GM21381 (cell line): ENCODE measurements at regions not wholly inside any gene's neighbourhood (a gene's known extent, or its start where the extent isn't known, plus 50 kb on each side); places are given as distances from the start of the nearest gene placed in this dataset.

Experiments
- ATAC-seq: cut with Tn5 transposase; IDR thresholded peaks from one replicate; pipeline ENCODE4 v1.9.1; 2021; ENCODE audit warnings: mild to moderate bottlenecking, moderate library complexity; ENCODE audit not compliant: unreplicated experiment

DNA sequence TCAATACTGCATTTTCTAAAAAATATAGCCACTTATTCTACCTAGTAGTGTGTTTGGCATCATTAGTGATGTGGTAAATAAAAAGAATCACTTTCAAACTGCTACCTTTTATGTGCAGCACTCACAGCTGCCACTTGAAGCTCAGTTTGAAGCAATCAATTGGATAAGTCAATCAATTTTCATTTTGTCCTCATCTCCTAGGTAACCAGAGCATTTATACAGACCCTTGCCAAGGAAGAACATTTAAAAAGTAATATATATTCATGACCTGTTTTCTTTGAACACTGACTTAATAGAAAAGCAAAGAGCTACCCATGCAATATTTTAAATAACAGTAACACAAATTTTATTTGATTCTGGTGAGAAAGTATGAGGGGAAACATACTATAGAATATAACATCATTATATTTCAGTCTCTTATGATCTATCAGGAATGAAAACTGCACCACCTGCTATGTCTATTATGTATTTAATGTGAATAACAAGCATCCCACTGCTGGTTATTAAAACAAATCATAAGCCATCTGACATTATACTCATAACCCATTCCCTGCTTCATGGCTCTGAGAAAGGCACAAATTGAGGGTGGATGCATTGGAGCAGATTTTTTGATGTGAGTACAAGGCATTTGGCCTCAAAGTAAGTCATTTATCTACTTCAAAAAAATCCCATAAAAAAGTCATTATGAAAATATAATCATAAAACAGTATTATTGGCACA, 168.4 kb upstream of the C21orf91 start:
- ATAC-seq, result no peak

DNA sequence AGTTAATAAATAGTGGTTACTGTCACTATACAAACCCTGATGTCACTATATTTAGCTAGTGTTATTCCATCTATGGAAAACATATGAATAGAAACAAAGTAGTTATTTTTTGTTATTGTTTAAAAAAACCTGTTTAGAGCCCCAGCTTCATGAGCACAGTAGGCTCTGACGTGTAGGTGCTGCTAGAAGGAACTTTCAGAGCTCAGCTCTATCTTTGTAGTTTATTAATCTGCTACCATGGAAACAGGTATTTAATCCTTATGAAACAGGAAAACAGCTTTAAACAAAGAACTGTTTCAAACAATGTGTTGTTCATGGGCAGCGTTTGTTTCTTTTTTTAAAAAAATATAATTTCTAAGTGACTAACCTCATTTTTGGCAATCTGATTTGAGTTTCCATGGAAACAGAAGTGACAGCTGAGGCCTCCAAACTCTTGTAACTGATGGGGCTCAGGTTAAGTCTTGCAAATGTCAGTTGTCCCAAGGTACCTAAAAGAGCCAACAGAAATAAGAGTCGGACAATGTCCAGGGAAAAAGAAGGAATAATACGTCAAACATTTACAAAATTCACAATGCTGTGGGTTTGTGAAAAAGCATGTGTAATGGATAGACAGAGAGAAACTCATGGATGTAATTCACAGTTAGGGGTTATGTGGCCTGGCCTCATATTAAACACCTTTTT, 162.0 kb upstream of the C21orf91 start:
- no peak for ATAC-seq

DNA sequence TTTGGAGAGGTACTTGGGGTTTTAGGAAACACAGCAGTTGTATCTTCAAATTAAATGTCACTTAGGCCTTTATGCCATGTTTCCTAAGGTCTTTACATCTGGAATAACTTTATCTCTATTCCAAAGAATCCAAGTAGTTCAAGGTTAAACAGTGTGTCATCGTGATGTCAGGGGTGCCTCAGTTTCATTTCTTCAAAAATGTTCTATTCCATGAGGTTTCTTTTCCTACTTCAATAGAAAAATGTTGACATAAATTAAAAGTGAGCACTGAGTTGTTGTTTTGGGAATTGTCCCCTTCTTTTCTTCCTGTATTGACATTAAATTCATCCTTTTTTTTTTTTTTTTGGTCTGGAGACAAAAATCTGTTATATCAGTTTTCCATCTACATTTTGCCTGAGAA, 160.6 kb upstream of the C21orf91 start:
- no peak for ATAC-seq

DNA sequence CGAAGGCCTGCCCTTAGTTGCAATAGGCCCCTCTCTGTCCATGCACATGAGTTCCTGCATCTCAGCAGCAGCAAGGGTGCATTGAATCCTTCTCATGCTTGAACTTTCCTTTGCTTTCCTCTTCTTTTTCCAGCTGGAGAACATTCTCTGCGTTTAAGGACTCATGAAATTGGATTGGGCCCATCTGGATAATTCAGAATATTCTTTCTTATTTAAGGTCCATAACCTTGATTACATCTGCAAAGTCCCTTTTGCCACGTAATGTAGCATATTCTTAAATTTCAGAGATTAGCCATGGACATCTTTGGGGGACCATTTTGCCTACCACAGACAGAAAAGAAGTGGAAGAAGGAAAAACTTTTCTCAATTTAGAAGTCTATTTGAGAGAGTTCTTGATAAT, 159.7 kb upstream of the C21orf91 start:
- no peak for ATAC-seq

DNA sequence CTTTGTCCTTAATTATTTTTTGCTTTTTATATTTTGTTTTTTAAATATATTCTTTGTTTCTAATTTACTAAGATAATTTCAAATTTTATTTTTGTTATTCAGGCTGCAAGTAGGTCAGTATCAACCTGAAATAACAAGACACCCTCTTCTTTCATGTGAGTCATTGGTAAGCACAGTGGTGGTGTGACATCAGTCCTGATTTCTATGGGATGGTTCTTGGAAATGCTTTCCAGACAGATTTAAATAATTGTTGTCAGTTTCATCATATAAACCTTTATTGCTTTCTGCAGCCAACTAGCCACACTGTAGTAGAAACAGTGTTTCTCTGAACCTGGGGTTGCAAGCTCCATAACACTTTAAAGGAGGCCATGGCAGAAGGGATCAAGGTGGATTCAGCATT, 157.5 kb upstream of the C21orf91 start:
- no peak for ATAC-seq

DNA sequence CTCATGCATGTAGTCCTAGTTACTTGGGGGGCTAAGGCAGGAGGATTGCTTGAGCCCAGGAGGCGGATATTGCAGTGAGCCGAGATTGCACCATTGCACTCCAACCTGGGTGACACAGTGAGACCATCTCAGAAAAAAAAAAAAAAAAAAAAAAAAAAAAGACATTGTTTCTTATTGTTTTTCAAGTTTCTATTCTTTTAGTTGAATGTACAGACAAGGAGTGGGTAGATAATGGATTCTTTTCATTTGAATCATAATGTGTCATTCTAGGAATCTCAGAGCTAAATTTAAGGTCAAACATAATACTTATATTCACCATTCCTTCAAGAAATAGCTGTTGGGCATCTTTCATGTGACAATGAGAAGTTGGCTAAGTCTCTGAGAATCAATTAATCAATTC, 157.0 kb upstream of the C21orf91 start:
- ATAC-seq, result no peak

DNA sequence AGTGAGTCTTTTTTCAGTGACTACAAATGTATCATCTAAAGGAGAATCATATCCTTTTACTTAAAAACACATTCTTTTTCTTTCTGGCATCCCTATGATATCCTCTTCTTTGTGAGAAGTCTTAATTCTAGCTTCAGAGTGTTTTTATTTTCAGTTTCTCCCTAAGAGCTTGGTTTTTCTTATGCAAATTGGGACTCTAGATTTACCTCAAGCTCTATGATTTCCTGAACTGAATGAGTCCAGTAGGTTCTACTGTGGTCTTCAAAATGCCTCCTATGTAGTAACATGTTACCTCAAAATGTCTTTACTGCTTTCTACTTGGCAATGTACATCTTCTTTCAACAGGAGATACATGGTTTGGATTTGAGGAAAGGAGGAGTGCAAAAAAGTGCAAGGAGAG, 148.2 kb upstream of the C21orf91 start:
- no peak for ATAC-seq

DNA sequence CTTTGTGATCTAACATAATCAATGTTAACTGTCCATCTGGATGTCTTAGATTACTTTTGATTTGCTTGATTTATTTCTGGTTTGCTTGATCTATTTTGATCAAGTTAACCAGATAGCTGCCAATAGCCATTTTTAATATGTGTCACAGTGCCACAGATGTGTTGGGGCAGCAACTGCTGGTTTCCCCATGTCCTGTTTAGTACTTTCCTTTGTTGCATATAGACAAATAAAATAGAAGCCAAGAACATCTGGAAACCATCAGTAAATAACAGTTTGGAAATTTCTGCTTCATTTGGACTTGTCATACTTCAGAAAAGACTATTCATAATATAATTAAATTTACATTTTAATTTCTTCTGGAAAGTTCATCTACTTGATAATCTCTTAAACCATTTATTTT, 145.6 kb upstream of the C21orf91 start:
- ATAC-seq, result no peak

DNA sequence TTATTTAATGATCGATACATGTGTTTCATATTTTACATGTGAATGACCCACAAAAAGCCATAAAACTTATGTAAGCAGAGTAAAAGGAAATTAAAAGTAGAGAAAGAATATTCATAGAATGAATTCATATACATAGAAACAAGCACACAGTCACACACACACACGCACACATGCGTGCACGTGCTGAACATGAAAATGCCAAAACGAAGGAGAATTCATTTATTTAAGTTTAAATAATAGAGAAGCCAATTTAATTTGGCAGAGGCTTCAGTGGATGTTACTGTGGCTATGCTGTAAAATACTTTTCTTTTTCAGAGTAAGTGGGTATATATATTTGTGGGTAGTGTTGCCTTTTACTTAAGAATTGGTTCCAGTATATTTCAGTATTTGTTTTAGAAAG, 145.0 kb upstream of the C21orf91 start:
- ATAC-seq, result no peak

DNA sequence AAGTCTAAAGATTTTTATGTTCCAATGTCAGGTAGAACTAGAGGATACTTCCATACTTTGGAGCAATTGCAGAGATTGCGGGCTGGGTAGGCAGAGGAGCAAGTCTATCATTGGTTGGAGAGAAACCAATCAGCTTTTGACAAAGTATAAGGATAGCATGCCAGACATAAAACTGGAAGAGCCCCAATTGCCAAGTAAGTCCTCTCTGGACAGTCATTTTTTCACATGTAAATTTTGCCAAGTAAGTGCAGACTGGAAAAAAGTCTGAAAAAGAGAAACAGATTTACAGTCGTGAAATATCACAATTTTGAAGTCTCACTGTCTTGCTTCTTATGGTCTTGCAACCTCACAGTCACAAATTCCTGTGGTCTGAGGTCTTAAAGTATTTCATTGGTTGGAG, 131.4 kb upstream of the C21orf91 start:
- no peak for ATAC-seq

DNA sequence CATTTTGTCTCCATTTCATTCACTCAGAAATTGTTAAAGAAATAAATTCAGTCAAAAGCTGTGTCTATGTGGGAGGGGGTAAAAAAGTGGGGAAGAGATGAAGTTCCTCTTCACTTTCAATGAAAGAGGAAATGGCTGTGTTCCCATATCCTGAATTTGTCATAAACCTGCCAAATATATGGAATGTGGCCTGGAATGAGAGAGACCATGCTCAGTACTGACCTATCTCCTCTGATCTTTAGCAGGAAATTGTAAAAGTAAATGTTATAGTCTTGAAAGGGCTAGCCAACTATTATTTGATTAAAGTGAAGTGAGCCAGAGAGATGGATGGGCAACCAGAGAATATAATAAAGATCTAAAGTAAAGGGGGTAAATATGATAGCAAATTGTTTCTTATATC, 130.3 kb upstream of the C21orf91 start:
- ATAC-seq, result no peak

DNA sequence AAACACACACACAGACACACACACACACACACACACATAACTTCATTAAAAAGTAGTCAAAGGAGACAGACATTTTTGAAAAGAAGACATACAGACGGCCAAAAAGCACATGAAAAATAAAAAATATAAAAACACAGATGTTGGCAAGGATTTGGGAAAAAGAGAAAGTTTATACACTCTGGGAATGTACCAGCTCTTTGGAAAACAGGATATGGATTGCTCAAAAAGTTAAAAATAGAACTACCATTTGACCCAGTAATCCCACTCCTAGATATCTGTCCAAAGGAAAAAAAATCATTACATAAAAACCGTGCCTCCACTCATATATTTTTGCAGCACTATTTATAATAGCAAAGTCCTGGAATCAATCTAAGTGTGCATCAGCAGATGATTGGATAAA, 128.4 kb upstream of the C21orf91 start:
- no peak for ATAC-seq

DNA sequence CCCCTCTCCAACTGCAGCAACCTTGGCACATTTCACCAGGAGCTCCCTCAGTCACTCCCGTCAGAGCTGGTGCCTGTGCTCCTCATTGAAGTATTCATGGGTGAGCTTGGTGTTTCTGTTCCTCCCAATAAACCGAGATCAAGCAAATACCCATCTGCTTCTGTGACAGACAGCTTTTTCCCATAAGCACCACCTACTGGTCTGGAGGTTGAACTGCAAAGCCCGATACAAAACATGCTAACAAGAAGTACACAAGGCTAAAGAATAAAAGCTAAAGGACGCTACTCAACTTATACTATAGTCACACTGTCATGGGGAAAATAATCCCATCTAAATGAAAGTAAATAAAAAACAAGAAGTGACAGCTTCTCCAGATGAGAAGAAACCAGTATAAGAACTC, 111.9 kb upstream of the C21orf91 start:
- ATAC-seq, result peak; percentile 66

DNA sequence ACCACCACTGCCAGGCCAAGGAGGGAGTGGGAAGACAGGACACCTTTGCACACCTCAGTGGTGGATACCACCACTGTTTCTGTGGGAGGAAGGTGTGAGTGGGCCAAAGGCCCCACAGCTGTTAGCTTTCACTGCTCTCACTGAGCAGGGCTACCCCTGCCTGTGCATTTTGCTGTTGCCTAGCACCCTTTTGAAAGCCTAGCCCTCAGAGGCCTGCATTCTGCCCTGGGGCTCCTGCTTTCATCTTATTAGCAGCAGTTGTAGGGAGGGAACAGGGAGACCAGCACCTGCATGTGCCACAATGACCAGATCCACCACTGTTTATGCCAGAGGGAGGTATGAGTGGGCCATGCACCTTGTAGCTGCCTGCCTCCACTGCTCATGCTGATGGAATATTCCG, 110.9 kb upstream of the C21orf91 start:
- ATAC-seq, result no peak

DNA sequence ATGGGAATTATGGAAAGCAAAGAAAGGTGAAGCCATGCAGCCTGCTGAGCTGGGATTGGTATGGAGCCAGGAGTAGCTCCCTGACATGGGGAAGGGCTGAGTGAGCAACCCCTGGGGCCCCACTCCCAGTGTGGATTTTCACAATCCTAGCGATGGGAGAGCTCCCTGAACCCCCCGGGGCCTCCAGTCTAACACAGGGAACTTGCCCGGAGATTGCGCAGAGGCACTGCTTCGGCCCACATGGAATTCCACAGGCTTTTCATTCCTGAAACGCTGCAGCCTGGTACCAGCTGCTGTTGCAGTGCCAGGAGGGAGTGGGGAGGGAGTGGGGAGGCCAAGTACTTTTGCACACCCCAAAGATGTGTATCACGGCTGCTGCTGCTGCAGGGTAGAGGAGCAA, 110.4 kb upstream of the C21orf91 start:
- ATAC-seq, result no peak

DNA sequence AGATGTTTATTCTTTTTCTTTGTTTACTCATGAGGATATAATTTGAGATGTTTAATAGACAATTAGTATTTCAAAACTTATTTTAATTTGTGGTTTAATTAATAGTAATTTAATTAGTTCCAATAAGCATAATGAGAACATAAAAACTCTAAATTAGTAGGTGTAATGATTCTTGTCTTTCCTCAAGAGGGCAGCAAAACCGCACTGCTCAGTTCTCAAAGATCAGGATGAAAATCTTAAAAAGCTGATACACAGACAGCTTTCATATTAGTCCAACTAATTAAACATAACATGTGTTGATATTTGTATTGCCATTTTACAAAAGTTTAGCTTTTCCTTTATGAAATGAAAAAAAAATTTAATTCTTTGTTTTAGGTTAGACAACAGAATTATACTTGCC, 106.7 kb upstream of the C21orf91 start:
- ATAC-seq, result no peak

DNA sequence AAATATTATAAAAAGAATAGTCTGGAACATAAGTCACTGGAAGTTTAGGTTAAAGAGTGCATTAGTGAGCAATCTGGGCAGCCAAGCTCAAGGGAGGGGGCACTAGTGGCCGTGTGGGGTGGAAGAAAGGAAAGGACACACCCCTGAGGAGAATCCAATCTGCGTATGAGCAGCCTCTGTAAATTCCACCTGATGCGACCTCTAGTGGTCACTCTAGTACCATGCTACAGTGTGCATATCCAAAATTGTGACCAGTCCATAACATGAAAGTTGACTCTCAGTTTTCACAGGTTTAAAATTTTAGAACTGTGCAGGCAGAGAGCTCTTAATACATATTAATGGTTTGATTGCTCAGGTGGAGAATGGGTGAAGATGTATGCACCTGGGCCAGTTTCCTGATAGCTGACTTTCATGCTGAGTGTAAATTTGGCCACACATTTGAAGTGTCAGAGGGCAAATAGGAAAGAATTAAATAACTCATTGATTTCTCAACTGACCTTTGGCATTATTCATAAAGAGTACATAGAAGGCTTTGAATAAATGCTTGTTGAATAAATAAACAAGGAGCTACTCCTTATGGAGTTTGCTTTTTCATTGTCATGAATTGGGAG, 105.9 kb upstream of the C21orf91 start:
- peak; percentile 96 for ATAC-seq

DNA sequence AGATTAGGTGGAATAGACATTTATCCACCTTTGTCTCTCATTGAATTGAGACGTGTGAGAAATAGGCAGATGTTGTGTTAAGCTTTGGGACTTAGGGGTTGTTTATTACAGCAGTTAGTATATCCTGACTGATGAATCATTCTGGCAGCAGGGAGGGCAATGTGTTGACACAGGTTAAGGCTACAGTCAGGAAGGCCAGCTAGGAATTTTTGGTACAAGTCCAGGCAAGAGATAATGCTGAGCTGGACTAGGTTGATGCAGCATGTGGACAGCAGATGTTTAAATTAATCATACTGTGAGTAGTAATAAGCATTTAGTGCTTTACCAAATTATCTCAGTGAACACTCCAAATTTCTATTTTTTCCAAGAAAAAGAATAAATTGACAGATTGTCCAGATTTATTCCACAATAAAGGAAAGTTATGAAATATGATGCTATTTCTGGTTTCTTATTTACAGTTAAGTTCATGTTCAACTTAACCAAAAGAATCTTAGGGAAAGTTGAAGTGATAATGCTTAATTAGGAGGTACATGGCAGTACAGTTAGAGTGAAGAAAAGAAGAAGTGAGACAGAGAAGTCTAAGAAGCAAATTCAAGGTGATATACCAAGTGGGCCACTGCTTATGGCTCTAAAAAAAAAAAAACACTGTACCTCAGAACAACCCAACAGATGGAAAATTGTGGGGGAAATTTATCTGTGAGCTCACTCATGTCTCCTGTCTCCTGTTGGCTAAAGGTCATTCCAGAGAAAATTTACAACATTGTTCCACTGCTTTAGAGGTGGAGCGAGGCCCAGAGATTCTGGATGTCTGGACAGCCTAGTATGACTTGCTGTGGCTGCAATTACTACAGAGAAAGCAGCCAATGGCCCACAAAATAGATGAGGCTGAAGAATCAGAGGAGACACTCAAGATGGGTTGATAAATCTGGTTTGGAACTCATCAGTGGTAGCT, 102.7 kb upstream of the C21orf91 start:
- ATAC-seq, result no peak

DNA sequence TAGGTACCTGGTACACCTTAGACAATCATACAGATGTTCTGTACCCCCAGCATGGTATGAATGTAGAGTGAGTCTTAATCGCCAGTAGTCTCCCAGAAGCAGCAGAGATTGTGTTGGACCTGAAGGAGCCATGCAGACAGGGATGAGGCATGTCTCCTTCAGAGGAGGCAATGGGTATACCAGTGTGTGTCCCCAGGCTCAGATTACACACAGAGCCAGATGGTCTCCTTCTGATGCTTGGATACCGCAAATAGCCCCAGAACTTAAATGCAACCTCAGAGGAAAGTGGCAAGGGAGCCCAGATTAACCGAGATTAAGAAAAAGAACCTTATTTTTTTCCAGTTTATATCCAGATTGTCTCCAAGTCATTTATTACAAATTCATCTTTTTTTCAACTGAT, 96.8 kb upstream of the C21orf91 start:
- no peak for ATAC-seq

DNA sequence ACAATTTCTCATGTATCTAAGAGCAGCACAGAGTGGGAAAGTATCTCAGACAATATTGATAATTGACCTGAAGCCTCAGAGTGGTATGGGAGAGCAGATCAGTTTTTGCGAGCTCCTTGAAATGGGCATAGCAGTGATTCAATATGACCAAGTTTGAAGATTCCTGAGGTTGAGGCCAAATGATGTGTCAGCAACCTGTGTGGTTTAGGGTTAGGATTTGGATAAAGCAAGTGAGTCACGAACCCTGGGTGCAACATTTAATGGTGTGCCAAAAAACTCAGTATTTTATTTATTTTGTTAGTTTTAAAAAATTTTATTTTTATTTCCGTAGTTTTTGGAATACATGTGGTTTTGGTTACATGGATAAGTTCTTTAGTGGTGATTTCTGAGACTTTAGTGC, 92.5 kb upstream of the C21orf91 start:
- ATAC-seq, result no peak

DNA sequence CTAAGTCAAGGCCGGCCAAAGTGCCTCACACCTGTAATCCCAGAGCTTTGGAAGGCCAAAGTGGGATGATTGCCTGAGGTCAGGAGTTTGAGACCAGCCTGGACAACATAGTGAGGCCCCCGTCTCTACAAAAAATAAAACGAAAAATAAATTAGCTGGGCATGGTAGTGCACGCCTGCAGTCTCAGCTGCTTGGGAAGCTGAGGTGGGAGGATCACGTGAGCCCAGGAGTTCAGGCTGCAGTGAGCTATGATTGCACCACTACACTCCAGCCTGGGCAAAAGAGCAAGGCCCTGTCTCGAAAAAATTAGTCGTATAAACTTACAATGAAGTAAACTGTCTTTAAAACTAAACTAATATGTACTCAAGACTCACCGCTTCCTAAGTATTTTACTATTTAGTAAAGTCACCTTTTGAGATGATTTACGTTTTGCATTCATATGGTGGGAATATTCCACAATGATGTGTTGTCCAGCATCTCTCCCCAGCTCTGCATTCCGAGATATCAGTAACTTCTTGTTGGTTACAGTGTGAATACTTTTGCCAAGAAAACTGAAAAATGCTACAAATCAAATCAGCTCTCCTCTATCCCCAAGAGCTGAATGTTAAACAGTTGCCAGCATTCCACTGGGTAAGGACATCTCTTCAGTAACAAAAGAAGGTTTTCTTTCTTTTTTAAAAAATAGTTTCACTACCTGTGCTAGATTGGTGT, 84.9 kb upstream of the C21orf91 start:
- no peak for ATAC-seq
